ENCODE measurements at regions not wholly inside any gene's neighbourhood (a gene's known extent, or its start where the extent isn't known, plus 50 kb on each side); places are given as distances from the start of the nearest gene placed in this dataset.
A peak's percentile ranks its signal among the peaks of the same experiment; 100 is the strongest.
"Not testable (repeated sequence)": the region's sequence is repeated elsewhere in the genome, so short reads cannot be mapped to it uniquely, and the experiment has no call there.

DNA sequence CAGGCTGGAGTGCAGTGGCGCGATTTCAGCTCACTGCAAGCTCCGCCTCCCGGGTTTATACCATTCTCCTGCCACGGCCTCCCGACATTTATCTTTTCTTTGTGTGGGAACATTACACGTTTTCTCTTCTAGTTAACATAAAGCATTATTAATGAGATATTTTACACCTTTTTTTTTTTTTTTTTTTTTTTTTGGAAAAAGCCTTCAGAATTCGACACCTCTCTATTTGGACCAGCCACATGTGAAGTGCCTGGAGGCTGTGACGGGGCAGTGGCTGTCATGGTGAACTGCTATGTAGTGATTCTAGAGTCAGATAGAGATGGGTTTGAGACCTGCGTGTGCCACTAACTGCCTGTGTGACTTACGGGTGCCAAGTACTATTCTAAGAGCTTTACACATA, 64.3 kb downstream of the SMIM38 start:
- DNase-seq = no peak

DNA sequence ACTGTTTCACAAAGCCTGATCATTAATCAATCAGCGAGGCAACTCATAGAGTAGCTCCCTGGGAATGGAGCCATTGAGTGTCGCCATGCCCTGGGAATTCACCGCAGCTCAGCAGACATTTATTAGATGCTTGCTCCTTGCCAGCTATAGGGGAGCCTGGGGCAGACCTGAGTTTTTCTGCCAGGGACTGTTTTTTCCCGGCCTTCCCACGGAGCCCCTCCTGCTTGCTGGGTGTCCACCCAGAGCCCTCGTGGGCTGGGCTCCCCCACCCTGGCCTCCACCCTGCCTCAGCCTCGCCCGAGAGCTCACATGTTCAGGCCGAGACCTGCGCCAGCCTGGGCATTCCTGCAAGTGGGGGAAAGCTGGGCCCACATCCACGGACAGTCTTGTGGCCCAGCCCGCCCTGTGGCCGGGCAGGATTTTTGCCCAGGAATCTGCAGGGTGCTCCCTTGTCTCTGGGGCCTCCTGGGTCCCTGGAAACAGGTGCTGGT, 64.9 kb downstream of the SMIM38 start:
- no peak for DNase-seq

DNA sequence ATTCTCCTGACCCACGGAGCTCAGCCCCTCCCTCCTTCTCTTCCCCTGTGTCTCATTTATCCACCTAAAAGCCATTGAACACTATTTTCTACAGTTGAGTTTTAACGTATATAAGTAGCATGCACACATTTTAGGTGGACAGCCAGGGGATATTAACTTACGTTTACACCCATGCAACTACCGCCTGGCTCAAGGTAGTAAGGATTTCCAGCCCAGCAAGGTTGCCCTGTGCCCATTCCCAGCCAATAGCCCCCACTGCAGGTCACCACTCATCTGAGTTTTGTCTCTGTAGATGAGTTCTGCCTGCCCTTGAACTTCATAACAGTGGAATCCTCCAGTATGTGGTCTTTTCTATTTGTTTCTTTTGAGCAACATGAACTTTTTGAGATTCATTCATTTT, 65.4 kb downstream of the SMIM38 start:
- DNase-seq = no peak

DNA sequence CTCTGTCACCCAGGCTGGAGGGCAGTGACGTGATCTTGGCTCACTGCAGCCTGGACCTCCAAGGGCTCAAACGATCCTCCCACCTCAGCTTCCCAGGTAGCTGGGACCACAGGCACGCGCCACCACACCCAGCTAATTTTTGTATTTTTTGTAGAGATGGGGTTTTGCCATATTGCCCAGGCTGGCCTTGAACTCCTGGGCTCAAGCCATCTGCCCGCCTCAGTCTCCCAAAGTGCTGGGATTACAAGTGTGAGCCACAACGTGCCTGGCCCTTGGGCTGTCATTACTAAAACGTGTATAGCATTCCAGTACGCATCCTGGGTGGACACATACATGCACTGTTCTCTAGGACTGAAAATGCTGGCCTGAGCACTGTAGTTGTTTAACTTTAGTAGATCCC, 65.9 kb downstream of the SMIM38 start:
- not testable (repeated sequence) for DNase-seq

DNA sequence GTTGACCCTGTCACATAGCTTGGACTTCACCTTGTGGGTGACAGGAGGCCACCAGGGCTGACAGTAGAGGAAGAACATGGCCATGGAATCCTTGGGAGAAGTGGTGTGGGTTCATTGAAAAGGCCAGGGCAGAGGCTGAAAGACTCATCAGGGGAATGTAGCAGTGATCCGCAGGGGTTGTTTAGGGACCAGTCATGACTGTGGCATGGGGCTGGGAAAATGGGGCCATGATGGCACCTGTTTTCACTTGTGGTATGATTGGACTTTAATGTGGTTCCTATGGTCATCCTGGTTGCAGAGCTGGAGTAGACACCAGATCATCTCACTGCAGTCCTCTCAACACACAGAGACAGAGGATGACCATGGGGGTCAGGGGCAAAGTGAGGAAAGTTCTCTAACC, 66.7 kb upstream of the MYEOV start:
- DNase-seq = no peak

DNA sequence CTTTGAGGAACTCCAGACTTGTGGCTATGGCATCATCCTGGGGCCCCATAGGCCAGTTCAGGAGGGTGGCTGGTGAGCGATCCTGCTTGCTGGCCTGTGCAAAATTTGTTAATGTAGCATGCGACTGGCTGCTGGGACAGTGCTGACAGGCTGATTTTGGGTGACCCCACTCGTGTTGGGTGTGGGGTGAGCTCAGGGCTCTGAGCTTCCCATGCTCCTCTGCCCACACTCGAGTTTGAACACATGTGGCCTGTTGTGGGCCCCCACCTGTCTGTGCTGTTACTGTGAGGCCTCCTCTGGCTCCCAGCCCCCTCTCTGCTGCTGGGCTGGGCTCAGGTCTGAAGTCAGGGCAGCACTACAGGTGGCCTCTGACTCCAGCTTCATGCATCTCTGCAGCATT, 64.4 kb upstream of the MYEOV start:
- DNase-seq = no peak

DNA sequence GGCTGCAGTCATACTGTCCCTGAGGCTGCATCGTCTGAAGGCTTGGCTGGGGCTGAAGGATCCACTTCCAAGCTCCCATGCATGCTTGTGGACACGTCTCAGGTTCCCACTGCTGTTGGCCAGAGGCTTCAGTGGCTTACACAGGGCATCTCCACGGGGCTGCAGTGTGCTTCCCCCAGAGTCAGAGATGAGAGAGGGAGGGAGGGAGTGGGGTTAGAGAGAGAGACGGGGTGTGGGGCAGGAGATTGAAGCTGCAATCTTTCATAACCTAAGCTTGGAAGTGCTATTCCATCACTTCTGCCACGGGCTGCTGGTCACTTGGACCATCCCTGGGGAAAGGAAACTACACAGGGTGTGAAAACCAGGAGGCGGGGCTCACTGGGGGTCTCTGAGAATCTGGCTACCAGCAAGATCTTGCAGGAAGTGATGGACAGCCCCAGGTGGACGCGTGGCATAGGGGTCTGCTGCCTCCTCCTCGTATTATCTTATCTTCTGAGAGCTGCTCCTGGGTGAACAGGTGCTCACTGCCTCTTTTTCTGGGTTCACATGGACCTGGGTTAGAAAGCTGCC, 63.0 kb upstream of the MYEOV start:
- no peak for DNase-seq

DNA sequence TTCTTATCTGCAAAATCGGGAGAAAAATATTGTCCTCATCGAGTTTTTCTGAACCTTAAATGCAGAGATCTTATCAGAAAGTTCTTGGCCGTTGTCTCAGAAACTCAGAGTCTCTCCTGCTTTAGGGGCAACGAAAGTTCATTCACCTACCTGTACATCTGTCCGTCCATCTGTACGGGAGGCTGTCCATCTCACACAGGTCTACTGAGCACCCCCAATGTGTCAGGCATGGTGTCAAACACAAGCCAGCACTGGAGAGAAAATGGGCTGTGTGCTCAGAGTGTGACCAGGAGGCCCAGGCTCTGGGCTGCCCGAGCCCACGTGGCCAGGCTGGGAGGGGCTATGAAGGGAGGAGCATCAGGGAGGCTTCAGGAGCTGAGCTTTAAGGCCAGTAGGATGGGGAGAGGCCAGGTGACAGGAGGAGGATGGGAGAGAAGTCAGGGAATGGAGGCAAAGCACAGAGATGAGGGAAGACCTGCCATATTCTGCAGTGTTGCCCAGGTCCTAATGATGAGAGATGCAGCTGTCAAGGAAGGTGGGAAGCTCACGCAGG, 62.4 kb upstream of the MYEOV start:
- DNase-seq = no peak

DNA sequence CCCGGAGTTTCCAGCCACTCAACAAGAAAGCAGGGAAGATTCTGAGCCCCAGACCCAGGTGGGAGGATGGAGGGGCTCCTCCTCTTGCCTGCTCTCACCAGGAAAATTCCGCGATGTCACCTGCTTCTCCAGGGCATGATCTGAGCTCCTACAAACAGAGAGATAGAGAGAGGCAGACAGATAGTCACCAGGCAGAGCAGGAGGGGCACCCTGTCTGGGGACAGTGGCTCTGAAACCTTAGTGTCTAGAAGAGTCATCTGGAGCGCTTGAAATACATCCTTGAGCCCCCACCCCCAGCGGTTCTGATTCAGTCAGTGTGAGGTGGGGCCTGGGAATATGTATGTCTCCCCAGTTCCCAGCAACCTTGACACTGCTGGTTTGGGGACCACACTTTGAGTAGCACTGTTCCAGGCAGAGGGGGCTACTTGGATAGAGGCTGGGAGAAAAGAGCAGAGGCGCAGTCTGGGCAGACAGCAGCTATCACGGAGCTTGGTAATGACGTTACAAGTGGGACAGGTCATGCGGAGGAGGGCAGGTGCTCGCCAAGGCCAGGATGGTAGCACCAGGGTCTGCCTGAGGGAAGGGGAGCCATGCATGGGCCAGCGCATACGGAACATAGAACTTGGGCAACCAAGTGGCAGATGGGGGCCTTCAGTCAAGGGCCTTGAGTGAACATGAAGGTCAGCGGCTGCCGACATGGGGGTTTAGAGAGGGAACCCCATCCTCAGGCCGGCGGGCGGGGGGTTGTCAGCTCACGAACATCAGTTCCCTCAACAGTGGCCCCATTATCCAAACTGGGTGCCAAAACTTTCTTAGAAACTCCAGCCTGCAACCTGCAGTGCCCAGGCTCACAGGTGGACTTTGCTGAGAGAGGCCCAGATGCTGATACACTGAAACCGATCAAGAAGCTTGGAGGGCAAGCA, 60.9 kb upstream of the MYEOV start:
- no peak for DNase-seq

DNA sequence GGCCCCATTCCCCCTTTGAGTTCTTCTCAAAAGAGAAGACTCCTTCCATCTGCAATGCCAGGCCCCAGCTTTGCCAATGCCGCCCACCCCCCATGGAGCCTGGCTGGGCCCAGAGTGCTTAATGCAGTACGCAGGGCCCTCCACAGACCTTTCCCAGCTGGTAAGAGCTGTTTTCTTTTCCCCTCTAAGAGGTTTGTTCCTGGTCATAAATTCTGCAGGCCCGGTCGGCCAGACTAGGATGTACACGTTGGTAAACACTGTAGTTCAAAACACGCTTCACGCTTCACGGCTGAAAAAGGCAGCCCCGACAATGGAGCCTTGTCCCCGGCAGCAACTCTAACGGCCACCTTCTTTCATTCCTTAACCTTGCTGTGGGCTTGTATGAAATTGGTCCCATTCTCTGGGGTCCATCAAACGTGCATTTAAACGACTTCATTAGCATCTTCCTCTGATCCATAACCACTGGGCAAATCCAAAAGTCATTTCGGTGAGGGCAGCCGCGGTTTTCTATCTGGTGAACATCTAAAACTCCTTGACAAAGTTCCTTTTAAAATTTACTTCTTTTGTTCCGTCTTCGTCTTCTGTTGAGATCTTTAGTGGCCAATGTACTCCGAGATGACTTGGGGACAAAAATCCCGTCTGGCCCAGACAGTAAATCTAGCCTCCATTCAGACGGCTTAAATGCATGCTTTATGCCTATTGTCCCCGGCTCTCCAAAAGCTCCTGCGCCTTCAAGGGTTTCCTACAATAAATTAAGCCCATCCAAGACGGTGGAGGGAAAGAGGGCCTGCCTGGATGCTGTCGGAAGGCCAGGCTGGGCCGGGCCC, 60.0 kb upstream of the MYEOV start:
- DNase-seq = no peak

DNA sequence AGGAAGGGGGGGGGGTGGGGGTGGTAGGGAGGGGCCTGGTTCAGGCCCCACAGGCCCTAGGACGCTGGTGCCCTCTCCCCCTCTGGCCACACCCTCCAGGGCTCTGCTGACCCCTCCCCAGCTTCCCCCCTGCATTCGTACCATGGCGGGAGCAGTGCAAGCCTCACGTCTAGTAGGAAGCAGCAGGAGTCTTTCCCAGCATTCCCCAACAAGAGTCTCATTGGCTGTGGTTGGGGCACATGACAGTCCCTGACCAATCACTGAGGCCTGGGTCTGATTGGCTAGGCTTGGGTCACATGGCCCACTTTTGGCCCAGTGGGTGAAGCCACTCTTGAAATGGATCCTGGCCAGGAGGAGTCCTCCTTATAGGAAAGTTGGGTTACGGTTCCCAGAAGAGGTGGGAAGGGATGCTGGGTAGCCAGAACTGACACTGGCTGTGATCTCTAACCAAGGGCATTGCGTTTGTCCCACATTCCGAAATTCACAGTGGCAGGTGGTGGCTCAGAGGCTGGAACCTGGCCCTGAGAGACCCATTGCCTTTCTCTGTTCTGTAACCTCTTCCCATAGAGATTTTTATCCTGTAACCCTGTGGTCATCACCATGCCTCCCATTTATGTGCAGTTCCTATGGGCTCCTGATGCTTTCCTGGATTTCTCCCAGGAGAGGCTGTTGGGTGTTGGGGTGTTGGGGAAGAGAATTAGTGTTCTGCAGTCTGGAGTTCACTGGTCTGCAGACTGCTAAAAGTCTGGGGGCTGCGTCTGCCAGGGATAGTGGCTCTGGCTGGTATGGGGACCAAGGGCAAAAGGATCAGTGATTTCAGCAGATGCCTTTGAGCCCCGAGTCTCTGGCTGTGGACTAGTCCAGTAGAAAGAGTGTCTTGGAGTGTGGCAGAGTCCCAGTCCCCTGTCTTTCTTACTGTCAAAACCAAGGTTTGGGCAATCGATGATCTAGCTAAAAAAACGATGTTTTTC, 58.9 kb upstream of the MYEOV start:
- no peak for DNase-seq

DNA sequence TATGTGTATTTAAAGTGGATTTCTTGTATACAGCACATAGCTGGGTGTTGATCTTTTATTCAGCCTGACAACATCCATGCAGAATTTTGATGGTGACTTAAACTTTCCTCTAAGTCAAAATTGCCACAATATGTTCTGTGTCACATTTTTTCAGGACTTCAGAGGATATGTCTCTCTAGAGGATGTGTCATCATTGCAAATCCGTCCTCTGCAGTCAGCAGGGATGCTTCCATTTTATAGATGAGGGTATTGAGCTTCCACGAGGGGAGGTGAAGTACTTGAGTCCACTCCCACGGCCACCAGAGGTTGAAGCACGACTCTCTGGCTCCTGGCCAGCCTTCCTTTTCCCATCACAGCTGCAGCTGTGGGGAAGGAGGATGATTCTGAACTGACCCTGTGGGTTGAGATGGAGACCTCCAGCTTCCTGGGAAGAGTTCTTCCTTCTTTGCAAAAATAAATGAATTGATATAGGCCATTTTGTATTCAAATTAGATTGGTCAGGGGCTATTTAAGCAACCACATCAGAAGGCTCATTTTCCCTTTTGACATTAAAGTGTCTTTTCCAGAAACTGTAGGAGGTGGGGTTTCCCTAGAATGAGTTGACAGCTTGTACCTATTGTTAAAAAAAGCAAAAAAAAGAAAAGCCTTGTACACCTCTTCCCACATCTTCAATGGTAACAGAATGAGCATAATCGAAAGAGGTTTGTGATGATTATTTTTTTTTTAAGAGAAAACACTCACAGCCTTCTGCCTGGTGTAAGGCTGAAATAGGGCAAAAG, 55.2 kb upstream of the MYEOV start:
- DNase-seq = no peak

DNA sequence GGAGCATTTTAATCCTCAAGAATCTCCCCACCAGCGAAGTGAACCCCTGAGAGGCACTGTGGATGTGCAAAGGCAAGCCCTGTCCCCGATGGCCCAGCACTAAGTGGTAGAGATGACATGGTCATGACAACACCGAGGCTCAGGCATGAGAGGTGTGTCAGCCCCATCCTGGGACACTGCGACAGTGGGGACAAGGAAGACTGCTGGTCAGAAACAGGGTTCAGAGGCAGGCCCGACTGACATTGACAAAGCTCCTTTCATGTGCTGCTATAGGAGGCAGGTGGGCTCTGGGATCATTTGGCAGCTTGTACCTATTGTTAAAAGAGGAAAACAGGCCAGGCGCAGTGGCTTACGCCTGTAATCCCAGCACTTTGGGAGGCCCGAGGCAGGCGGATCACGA, 54.3 kb upstream of the MYEOV start:
- no peak for DNase-seq

DNA sequence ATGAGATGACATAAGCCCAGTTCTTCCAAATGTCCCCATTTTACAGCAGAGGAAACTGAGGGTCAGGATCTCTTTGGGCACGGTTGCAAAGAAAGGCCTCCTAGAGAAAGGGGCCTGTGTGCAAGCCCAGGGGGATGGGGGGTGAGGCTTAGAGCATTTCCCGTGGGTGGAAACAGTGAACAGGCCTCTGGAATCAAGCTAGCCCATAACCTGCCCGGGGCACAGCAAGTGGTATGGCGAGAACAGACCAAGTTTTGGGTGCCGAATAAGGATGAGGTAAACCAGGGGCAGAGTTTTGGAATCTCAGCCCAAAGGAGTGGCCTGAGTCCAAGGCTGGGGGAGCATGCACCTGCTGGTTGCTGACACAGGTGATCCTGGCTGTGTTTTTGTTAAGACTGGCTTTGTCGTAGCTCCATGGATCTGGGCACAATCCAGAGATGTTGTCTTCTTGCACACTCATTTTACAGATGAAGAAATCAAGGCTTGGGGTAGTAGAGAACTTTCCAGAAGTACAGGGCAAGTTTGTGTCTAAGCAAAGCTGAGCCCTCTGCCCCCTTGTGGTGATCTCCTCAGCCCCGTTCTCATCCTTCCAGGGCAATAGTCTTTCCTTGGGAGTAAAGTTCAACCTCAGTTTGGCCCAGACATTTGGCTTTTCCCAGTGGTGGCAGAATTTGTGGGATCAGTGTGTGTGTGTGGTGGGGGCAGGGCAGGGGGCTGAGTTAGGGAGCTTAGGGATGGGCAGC, 53.5 kb upstream of the MYEOV start:
- no peak for DNase-seq

DNA sequence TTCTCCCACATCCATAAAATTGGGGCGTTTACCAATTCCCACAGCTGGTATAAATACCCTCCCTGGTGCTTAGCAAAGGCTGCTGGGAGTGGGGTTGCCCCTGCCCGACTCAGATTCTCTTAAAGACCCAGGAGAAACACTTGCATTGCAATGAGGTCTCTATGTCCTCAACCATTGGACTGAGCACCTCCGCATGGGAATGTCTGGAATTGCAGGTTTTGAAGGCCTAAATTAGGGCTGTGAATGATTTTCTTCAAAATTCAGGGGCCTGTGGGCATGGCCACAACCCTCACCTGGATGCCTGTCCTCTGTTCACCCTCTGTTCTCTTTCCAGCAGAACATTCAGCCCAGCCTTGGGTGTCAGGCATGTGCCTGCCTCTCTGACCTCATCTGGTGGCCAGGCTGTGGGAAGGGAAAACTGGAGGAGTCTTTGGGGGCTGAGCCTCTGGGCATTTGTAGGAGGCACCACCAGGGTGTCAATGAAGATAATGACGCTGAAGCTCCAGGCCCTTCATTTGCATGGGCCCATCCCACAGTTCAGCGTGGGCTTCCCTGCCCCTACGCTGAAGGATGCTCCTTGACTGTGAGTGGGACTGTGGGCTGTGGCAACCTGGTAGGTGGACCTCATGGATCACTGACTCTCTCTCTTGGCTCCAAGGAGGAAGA, 52.7 kb upstream of the MYEOV start:
- no peak for DNase-seq

DNA sequence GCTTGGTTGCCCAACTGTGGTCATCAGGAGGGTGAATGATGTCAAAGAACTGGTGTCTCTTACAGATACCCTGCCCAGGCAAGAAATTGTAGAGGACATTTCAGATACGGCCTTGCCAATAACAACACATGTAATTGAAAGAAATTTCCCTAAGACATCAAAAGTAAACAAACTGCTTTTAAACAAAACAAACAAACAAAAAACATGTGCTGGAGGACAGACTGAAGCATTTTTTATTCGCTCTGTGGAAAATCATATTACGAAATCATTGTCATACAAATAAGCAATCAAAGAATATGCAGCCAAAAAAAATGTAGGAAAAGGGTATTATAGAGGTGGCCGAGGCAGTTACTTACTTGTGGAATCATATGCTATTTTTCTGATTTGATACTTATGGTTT, 52.1 kb upstream of the MYEOV start:
- DNase-seq = no peak

DNA sequence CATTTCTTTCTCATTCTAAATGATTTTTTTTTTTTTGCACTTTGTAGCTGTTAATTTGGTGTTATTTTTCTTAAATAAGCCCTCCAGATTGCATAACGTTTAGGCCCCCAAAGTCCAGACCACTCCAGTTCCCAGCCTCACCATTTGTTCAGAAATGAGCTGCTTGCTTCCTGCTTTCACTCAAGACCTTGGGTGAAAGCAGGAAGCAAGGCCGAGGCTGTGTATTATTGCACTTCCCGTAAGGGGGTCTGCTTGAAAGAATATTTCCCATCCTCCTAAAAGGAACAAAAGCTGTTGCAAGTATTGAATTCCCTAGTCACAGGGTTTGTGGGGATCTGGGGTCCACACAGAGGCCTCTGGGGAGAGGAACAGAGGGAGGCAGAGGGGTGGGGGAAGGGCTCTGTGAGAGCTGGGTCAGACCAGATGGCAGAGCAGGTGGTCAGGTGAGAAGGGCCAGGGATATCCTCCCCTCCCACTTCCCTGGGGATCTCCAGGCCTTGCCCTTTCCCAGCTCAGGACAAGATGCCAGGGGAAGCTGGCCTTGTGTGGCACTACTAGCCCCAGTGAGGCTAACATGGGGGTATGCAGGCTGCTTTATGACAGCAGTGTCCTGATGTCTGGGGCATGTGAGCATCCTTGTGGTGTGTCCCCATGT, 51.6 kb upstream of the MYEOV start:
- peak in 1 of 5 donors; percentile 4 for DNase-seq

DNA sequence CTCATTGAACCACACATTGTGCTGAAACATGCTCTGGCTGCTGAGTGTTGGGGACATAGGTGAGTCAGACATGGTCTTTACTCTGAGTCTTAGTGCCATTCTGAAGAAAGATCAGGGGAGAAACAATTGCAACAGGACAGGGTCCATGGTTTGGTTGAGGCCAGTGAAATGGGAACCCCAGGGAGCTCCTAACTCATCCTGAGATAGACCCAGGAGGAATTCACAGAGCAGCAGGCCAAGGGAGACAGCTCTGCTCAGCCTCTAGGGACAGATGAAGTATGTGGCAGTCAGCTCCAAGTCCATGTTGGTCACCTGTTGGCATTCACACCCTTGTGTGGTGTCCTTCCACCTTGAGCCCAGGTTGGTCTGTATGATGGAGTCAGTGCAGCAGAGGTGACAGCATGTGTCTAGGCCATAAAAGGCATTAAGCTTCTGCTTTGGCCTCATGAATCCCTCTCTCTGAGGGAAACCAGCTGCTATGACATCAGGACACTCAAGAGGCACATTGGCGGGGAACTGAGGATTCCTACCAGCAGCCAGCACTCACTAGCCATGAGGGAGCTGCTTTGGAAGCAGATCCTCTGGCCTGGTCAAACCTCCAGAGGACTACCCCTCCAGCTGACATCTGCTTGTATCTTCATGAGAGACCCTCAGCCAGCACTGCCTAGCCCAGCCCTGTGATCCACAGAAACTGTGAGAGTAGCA, 50.3 kb upstream of the MYEOV start:
- no peak for DNase-seq
